ENCODE measurements at regions not wholly inside any gene's neighbourhood (a gene's known extent, or its start where the extent isn't known, plus 50 kb on each side); places are given as distances from the start of the nearest gene placed in this dataset.

DNA sequence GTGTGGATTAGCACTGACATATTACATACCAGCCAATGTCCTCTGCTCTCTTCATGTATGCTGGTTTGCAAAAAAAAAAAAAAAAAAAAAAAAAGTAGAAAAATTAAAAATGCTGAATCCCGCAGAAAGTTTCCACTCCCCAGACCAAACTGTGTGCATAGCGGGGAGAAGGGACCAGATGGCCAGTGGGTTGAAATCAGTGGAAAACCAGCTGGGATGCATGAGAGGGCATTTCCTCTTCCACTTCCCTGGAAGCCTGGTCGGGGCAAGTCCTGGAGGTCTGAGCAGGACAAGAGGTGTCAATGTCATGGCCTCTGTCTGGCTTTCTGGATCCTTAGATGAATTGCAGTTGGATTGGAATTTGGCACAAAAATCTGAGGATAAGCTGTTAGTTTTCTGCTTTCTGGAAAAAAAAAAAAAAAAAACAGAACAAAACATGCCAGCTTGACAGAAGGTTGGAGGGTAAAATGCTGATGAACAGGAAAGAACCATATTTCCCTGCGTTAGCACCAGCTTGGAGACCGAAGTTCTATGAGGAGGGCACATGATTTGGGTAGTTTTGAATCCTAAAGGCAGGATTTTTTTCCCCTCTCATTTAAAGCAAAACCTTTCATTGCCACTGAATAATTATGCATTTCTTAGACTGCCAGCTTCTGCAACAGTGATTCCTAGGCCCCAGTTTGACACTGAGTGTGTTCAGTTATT lies 941.5 kb upstream of the EEF2KMT start:
- no peak for TF ChIP-seq POLR2A (IDR thresholded peaks at IDR 0.05)
- TF ChIP-seq, protein P1, sequence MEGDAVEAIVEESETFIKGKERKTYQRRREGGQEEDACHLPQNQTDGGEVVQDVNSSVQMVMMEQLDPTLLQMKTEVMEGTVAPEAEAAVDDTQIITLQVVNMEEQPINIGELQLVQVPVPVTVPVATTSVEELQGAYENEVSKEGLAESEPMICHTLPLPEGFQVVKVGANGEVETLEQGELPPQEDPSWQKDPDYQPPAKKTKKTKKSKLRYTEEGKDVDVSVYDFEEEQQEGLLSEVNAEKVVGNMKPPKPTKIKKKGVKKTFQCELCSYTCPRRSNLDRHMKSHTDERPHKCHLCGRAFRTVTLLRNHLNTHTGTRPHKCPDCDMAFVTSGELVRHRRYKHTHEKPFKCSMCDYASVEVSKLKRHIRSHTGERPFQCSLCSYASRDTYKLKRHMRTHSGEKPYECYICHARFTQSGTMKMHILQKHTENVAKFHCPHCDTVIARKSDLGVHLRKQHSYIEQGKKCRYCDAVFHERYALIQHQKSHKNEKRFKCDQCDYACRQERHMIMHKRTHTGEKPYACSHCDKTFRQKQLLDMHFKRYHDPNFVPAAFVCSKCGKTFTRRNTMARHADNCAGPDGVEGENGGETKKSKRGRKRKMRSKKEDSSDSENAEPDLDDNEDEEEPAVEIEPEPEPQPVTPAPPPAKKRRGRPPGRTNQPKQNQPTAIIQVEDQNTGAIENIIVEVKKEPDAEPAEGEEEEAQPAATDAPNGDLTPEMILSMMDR (IDR thresholded peaks at IDR 0.05): no peak
